GM13976 (cell line): ENCODE measurements at regions not wholly inside any gene's neighbourhood (a gene's known extent, or its start where the extent isn't known, plus 50 kb on each side); places are given as distances from the start of the nearest gene placed in this dataset.

Source experiments
- DNase-seq: peaks from one replicate; pipeline ENCODE4 v3.0.0; 2012; ENCODE audit warnings: low spot score
- CTCF ChIP-seq: IDR thresholded peaks from 2 replicates; pipeline ENCODE4 v1.5.1; 2012; ENCODE audit warnings: borderline replicate concordance, mild to moderate bottlenecking; ENCODE audit not compliant: insufficient read depth; ENCODE audit errors: extremely low read depth, missing control alignments, control extremely low read depth
- in situ Hi-C: fragments of 300-500 bp; cut with MboI; formaldehyde crosslinking; loops from one replicate; pipeline ENCODE4 v1.12.0; 2022; ENCODE audit warnings: low sequenced_read_pairs, mixed read lengths, inconsistent platforms; ENCODE audit not compliant: unreplicated experiment

DNA sequence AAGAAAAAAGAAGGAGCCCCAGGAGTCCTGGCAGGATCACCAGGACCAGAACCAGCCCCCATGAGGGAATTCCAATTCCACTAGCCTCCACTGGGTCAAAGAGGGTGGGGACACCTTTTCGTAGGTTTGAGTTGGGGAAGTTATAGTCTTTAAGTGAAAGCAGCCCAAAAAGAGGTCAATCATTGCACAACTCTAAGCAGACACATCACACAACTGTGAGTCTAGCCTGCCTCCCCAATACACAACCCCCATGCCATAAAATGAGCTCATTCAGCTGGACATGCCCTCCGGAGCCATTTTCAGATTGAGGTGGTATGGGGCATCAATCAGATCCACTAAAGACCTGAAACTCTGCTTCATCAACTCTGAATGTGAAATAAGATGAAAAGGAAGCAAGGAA is 179.9 kb downstream of the NPHP4 start:
- in situ Hi-C loops = no loop called here
- no peak for DNase-seq
- no peak for TF ChIP-seq CTCF

- TF ChIP-seq CTCF = no peak
- in situ Hi-C loops = no loop called here
- no peak for DNase-seq
Observed at GRCh38 chr1:5811419-5811818, 180.8 kb downstream of the NPHP4 start.

DNA sequence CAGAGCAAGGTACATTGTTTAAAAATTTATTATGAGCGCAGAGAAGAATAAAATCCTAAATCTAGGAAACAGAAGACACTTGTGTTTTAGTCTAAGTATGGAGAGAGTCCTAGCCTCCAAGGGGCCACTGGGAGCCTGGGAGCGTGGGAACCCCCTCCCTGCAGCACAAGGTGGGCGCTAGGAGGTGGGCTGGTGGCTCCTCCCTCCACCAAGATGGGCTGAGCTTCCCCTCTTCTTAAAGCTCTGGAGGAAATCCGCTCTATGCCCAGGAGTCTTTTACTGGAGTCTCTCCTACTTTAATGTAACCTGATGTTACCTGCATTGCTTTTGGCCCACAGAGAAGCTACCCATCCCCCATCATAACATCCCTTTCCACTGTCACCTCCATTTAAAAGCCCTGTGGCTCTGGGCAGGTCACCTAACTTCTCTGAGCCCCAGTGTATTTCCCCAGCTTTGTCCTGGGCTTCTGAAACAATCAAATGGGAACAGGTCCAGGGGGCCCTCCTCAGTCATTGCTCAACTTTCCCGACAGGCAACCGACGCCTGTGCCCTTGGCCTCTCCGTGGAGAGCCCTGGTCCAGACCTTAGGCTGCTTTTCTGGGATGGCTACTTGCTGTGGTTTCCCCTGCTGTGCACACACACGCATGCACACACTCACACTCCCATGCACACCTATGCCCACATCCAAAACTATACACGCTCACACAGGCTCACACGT is 181.5 kb downstream of the NPHP4 start:
- TF ChIP-seq CTCF = no peak
- DNase-seq = no peak
- in situ Hi-C loops = no loop called here

GRCh38 chr1:5810131-5810530 is 182.1 kb downstream of the NPHP4 start:
- in situ Hi-C loops = no loop called here
- no peak for TF ChIP-seq CTCF
- no peak for DNase-seq

DNA sequence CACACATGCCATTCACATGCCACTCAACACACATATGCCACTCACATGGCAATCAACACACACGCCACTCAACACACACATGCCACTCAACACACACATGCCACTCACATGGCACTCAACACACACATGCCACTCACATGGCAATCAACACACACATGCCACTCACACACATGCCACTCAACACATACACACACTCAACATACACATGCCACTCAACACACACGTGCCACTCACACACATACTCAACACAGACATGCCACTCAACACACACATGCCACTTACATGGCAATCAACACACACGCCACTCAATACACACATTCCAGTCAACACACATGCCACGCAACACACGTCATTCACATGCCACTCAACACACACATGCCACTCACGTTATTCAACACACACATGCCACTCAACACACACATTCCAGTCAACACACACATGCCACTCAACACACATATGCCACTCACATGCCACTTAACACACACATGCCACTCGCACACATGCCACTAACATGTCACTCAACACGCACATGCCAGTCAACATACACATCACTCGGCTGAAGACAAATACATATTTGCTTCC is 182.9 kb downstream of the NPHP4 start:
- in situ Hi-C loops = no loop called here
- no peak for DNase-seq
- no peak for TF ChIP-seq CTCF

GRCh38 chr1:5803851-5804250 is 188.4 kb downstream of the NPHP4 start:
- TF ChIP-seq CTCF = no peak
- no peak for DNase-seq
- in situ Hi-C loops = no loop called here

DNA sequence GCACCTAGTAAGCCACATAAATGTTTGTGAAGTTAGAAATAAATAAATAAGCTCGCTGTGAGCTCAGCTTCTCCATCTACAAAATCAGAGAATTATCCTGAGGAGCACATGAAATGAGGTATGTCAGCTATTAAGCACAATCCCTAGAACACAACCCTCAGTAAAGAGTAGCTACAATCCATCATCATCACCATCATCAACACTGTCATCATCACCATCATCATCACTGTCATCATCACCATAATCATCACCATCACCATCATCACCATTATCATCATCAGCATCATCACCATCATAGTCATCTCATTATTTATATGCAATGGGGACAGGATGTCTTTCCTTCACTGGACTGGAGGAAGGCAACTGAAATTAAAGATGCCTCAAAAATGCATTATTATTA is 189.6 kb downstream of the NPHP4 start:
- in situ Hi-C loops = no loop called here
- TF ChIP-seq CTCF = no peak
- no peak for DNase-seq
